ENCODE measurements at regions not wholly inside any gene's neighbourhood (a gene's known extent, or its start where the extent isn't known, plus 50 kb on each side); places are given as distances from the start of the nearest gene placed in this dataset.
"Not testable (repeated sequence)": the region's sequence is repeated elsewhere in the genome, so short reads cannot be mapped to it uniquely, and the experiment has no call there.

DNA sequence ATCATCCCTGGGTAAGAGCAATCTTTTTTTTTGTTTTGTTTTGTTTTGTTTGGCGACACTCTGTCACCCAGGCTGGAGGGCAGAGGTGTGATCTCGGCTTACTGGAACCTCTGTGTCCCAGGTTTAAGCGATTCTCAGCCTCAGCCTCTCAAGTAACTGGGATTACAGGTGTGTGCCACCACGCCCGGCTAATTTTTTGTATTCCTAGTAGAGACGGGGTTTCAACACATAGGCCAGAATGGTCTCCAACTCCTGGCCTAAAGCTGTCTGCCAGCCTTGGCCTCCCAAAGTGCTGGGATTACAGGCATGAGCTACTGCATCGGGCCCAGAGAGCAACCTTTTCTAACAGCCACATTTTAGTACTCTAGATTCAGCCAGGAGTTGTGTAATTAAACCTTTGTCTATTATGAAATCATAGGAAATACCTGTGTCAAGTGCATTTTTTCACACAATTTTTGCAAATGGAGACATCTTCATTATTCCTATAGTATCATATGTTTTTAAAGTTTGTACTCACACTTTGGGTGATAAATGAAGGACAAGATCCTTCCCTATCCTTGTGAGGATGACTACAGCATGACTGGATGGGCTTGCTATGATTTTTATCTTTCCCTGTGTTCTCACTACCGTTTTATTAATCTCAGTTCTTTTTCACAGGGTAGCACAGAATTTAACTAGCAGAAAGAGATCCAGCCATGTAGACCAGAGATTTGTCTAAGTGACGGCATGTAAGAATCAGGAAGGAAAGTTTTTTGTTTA is 82.6 kb downstream of the OR2B2 start:
- DNase-seq (ENCODE audit: extremely low read depth in 1 of 11, low read depth in 9 of 11, low spot score in 4 of 11) = no peak

DNA sequence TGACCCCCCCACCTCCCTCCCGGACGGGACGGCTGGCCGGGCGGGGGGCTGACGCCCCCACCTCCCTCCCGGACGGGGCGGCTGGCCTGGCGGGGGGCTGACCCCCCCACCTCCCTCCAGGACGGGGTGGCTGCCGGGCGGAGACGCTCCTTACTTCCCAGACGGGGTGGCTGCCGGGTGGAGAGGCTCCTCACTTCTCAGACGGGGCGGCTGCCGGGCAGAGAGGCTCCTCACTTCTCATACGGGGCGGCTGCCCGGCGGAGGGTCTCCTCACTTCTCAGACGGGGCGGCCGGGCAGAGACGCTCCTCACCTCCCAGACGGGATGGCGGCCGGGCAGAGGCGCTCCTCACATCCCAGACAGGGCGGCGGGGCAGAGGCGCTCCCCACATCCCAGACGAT is 84.7 kb downstream of the OR2B2 start:
- not testable (repeated sequence) for DNase-seq (ENCODE audit: extremely low read depth in 1 of 11, low read depth in 9 of 11, low spot score in 4 of 11)

DNA sequence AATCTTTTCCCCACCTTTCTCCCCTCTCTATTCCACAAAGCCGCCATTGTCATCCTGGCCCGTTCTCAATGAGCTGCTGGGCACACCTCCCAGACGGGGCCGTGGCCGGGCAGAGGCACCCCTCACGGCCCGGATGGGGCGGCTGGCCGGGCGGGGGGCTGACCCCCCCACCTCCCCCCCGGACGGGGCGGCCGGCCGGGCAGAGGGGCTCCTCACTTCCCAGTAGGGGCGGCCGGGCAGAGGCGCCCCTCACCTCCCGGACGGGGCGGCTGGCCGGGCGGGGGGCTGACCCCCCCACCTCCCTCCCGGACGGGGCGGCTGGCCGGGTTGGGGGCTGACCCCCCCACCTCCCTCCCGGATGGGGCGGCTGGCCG is 85.6 kb downstream of the OR2B2 start:
- not testable (repeated sequence) for DNase-seq (ENCODE audit: extremely low read depth in 1 of 11, low read depth in 9 of 11, low spot score in 4 of 11)

DNA sequence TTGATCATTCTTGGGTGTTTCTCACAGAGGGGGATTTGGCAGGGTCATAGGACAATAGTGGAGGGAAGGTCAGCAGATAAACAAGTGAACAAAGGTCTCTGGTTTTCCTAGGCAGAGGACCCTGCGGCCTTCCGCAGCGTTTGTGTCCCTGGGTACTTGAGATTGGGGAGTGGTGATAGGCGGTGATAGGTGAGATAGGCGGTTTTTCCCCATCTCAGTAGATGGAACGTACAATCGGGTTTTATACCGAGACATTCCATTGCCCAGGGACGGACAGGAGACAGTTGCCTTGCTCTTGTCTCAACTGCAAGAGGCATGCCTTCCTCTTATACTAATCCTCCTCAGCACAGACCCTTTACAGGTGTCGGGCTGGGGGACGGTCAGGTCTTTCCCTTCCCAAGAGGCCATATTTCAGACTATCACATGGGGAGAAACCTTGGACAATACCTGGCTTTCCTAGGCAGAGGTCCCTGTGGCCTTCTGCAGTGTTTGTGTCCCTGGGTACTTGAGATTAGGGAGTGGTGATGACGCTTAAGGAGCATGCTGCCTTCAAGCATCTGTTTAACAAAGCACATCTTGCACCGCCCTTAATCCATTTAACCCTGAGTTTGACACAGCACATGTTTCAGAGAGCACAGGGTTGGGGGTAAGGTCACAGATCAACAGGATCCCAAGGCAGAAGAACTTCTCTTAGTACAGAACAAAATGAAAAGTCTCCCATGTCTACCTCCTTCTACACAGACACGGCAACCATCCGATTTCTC is 86.2 kb downstream of the OR2B2 start:
- not testable (repeated sequence) for DNase-seq (ENCODE audit: extremely low read depth in 1 of 11, low read depth in 9 of 11, low spot score in 4 of 11)

DNA sequence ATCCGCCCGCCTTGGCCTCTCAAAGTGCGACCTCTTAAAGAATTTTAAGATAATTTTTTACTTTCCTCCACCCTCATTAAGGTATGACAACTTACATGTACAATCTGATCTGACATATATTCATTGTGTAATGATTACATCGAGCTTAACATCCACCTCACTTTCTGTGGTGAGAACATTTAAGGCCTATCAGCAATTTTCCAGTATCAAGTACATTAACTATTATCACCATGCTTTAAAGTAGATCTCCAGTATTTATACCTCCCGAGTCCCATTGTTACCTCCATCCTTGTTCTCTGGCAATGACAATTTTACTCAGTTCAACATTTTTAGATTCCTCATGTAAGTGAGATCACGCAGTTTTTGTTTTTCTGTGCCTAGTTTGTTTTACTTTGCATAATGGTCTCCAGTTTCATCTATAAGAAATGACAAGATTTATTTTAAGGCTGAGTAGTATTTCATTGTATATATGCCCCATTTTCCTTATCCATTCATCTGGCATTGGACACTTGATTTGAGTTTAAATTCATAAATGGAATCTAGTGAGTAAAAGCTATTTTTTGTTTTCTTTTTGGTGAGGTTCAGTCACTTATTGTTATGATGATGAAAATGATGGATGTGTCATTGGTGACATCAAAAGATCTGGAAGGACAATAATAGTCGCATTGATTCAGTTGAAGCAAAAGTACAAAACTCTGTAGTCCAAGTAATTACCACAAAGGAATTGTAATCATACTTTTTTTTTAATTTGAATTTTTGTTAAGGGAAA is 87.0 kb downstream of the OR2B2 start:
- DNase-seq (ENCODE audit: extremely low read depth in 1 of 11, low read depth in 9 of 11, low spot score in 4 of 11) = no peak

- not testable (repeated sequence) for DNase-seq (ENCODE audit: extremely low read depth in 1 of 11, low read depth in 9 of 11, low spot score in 4 of 11)
Measured at GRCh38 chr6:27824211-27825024, 87.8 kb downstream of the OR2B2 start.

- DNase-seq (ENCODE audit: extremely low read depth in 1 of 11, low read depth in 9 of 11, low spot score in 4 of 11) = not testable (repeated sequence)
Measured at GRCh38 chr6:27823714-27824210, 88.4 kb downstream of the OR2B2 start.

- no peak for DNase-seq (ENCODE audit: extremely low read depth in 1 of 11, low read depth in 9 of 11, low spot score in 4 of 11)
Measured at GRCh38 chr6:27816906-27817305, 95.3 kb downstream of the OR2B2 start.

DNA sequence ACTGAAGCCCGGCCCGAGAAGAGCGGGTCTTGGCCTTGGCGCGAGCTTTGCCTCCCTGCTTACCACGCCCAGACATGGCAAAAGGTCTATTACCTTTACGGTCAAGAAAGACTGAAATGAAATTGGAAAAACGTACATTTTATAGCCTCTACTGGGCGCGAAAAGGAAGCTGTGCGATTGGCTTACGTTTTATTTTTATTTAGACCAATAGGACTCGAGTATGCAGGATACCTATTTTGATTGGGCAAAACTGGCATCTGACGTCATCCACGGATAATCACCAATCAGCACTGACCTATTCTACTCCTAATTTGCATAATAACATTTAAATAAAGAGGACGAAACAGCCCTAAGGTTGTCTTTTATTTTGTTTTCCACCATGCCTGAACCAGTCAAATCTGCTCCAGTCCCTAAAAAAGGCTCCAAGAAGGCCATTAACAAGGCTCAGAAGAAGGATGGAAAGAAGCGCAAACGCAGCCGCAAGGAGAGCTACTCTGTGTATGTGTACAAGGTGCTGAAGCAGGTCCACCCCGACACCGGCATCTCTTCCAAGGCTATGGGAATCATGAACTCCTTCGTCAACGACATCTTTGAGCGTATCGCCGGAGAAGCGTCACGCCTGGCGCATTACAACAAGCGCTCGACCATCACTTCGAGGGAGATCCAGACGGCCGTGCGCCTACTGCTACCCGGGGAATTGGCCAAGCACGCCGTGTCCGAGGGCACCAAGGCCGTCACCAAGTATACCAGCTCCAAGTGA is 97.4 kb downstream of the OR2B2 start:
- peak in 10 of 11 donors; percentile 90 to 97 (median 94) for DNase-seq (ENCODE audit: extremely low read depth in 1 of 11, low read depth in 9 of 11, low spot score in 4 of 11)

DNA sequence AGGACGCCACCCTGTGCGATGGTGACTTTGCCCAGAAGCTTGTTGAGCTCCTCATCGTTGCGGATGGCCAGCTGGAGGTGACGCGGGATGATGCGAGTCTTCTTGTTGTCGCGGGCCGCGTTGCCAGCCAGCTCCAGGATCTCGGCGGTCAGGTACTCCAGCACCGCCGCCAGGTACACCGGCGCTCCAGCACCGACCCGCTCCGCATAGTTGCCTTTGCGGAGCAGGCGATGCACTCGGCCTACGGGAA is 97.9 kb downstream of the OR2B2 start:
- DNase-seq (ENCODE audit: extremely low read depth in 1 of 11, low read depth in 9 of 11, low spot score in 4 of 11) = not testable (repeated sequence)

- no peak for DNase-seq (ENCODE audit: extremely low read depth in 1 of 11, low read depth in 9 of 11, low spot score in 4 of 11)
Measured at GRCh38 chr6:27812805-27813492, 99.2 kb downstream of the OR2B2 start.

GRCh38 chr6:27812078-27812804 is 100.0 kb downstream of the OR2B2 start:
- no peak for DNase-seq (ENCODE audit: extremely low read depth in 1 of 11, low read depth in 9 of 11, low spot score in 4 of 11)

DNA sequence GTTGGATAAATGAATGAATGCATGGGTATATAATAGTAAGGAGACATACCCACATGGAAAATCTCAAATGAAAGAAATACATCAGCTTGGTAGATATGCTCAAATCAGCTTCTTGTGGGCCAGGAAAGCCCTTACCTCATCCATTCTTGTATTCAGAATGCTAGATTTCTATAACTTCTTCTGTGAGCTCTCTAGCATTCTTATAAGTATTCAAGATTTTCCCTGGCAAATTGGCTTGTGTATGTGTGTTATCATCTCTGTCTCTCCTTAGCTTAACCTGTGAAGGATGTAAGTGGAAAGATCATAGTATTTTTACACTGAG is 100.8 kb downstream of the OR2B2 start:
- no peak for DNase-seq (ENCODE audit: extremely low read depth in 1 of 11, low read depth in 9 of 11, low spot score in 4 of 11)

GRCh38 chr6:27810768-27811450 is 101.3 kb downstream of the OR2B2 start:
- DNase-seq (ENCODE audit: extremely low read depth in 1 of 11, low read depth in 9 of 11, low spot score in 4 of 11) = no peak

GRCh38 chr6:27809939-27810767 is 102.0 kb downstream of the OR2B2 start:
- peak in 10 of 11 donors; percentile 89 to 97 (median 95) for DNase-seq (ENCODE audit: extremely low read depth in 1 of 11, low read depth in 9 of 11, low spot score in 4 of 11)

Measured in renal cortex interstitium (tissue), 11 donors.